Loucy (cell line): ENCODE measurements at regions not wholly inside any gene's neighbourhood (a gene's known extent, or its start where the extent isn't known, plus 50 kb on each side); places are given as distances from the start of the nearest gene placed in this dataset.

Experiments used
- H2AFZ ChIP-seq: fragments of 200-600 bp; sonication (generic); 2 replicates; pipeline ENCODE4 v1.6.0; 2016; ENCODE audit warnings: antibody characterized with exemption, mild to moderate bottlenecking, low read length, moderate library complexity
- H3F3A ChIP-seq: fragments of 200-600 bp; 2 replicates; pipeline ENCODE4 v1.6.0; 2016; ENCODE audit warnings: antibody characterized with exemption, low read depth, mild to moderate bottlenecking
- H3K27me3 ChIP-seq: fragments of 200-600 bp; sonication (generic); 2 replicates; pipeline ENCODE4 v1.6.1; 2014; ENCODE audit warnings: low read length, mild to moderate bottlenecking; ENCODE audit not compliant: insufficient read depth, poor library complexity, severe bottlenecking
- H3K36me3 ChIP-seq: fragments of 200-600 bp; sonication (generic); 2 replicates; pipeline ENCODE4 v1.6.1; 2016; ENCODE audit warnings: low read length; ENCODE audit not compliant: insufficient read depth
- H3K4me1 ChIP-seq: fragments of 200-600 bp; sonication (generic); 2 replicates; pipeline ENCODE4 v1.5.1; 2014; ENCODE audit warnings: low read length, mild to moderate bottlenecking; ENCODE audit not compliant: insufficient read depth, poor library complexity, severe bottlenecking
- H3K4me2 ChIP-seq: fragments of 200-600 bp; sonication (generic); 2 replicates; pipeline ENCODE4 v1.6.0; 2014; ENCODE audit warnings: antibody characterized with exemption, low read length, low read depth, mild to moderate bottlenecking; ENCODE audit not compliant: poor library complexity, severe bottlenecking
- H3K4me3 ChIP-seq: fragments of 200-600 bp; sonication (generic); 2 replicates; pipeline ENCODE4 v1.5.1; 2014; ENCODE audit warnings: low read length, mild to moderate bottlenecking, mixed read lengths; ENCODE audit not compliant: poor library complexity, severe bottlenecking
- H3K79me2 ChIP-seq: fragments of 200-600 bp; sonication (generic); 2 replicates; pipeline ENCODE4 v1.6.1; 2014; ENCODE audit warnings: low read length; ENCODE audit not compliant: insufficient read depth
- H3K9ac ChIP-seq: fragments of 200-600 bp; sonication (generic); 2 replicates; pipeline ENCODE4 v1.6.0; 2014; ENCODE audit warnings: mild to moderate bottlenecking, low read depth, low read length, moderate library complexity; ENCODE audit not compliant: poor library complexity, severe bottlenecking
- H3K9me2 ChIP-seq: fragments of 200-600 bp; sonication (generic); replicated peaks from 2 replicates; pipeline ENCODE4 v1.6.1; 2016; ENCODE audit warnings: low read depth, low read length, mixed read lengths
- H3K9me3 ChIP-seq: fragments of 200-600 bp; sonication (generic); 2 replicates; pipeline ENCODE4 v1.6.1; 2014; ENCODE audit warnings: mild to moderate bottlenecking, antibody characterized with exemption, low read length, low read depth; ENCODE audit not compliant: insufficient read depth
- H4K20me1 ChIP-seq: fragments of 200-600 bp; sonication (generic); 2 replicates; pipeline ENCODE4 v1.6.0; 2014; ENCODE audit warnings: antibody characterized with exemption, low read length, mild to moderate bottlenecking; ENCODE audit not compliant: insufficient read depth, poor library complexity, severe bottlenecking
- CTCF ChIP-seq: fragments of 200-600 bp; sonication (generic); conservative IDR thresholded peaks from 2 replicates; pipeline ENCODE4 v1.5.1; 2014; ENCODE audit warnings: mild to moderate bottlenecking, antibody characterized with exemption, low read length
- EZH2phosphoT487 ChIP-seq: fragments of 200-600 bp; IDR thresholded peaks from 2 replicates; pipeline ENCODE4 v1.6.1; 2018; ENCODE audit warnings: antibody characterized with exemption, mild to moderate bottlenecking, moderate library complexity, borderline replicate concordance

- no peaks in the 10 kb centered on the region for H3K27me3 ChIP-seq
- no peaks in the 10 kb centered on the region for H3K36me3 ChIP-seq
- no peak for TF ChIP-seq EZH2phosphoT487
- TF ChIP-seq CTCF = no peak
- H3K4me3 ChIP-seq = no peak overlapping the region
- no peaks in the 10 kb centered on the region for H4K20me1 ChIP-seq
- H3K9me2 ChIP-seq = no peaks in the 10 kb centered on the region
- no peaks in the 10 kb centered on the region; the same call in 1 of the 2 replicates for H3K9me3 ChIP-seq
- no peaks in the 10 kb centered on the region for H3K4me1 ChIP-seq
- H3K79me2 ChIP-seq = no peaks in the 10 kb centered on the region
- H2AFZ ChIP-seq = no peak overlapping the region
- no peaks in the 10 kb centered on the region for H3F3A ChIP-seq
- H3K4me2 ChIP-seq = no peak overlapping the region
- H3K9ac ChIP-seq = no peak overlapping the region
These were observed 320.8 kb downstream of the CBLN1 start for GRCh38 chr16:48960830-48961229.

DNA sequence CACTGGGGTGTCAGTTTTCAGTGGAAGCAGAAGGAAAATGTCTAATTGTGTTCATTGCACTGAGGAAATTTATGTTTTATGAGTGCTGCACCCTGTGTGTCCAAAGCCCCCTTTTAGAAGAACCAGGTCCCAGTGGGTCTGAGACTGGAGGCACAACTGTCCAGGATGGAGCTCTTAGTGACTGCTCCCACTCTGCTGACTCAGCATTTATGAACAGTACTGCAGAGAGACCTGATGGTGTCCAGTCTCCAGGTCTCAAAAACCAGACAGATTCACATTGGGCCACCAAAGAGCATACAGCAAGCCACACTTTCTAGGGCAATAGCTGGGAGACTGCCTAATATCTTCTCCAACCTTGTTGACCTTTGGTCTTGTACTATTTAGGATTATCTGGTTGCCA, 321.9 kb downstream of the CBLN1 start:
- no peaks in the 10 kb centered on the region for H3K27me3 ChIP-seq
- TF ChIP-seq EZH2phosphoT487 = no peak
- H3K36me3 ChIP-seq = no peaks in the 10 kb centered on the region
- no peaks in the 10 kb centered on the region for H3K4me1 ChIP-seq
- H3K9me3 ChIP-seq = no peaks in the 10 kb centered on the region; the same call in 1 of the 2 replicates
- no peaks in the 10 kb centered on the region for H3K9me2 ChIP-seq
- no peak overlapping the region for H2AFZ ChIP-seq
- H3K4me3 ChIP-seq = no peak overlapping the region
- H3K79me2 ChIP-seq = no peaks in the 10 kb centered on the region
- H3K9ac ChIP-seq = no peak overlapping the region
- H3F3A ChIP-seq = no peaks in the 10 kb centered on the region
- no peak overlapping the region for H3K4me2 ChIP-seq
- no peaks in the 10 kb centered on the region for H4K20me1 ChIP-seq

DNA sequence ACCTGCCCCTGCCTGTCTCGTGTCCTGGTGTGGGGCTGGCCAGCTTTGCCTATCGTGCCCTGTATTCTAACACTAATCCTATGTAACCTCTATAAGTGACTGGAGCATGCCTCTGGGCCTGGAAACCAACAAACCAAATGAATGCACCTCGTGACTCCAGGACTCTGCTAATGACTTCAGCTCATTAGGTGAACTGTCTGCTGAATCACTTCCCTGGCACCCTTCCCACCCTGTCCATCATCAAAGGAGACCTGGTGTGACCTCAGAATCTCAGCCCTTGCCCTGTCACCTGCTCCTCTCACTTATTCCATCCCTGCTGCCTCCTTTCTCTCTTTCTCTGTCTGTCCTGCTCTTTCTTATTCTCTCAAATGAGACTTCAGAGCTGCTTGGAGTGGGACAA, 322.4 kb downstream of the CBLN1 start:
- no peaks in the 10 kb centered on the region for H3K79me2 ChIP-seq
- no peak overlapping the region for H2AFZ ChIP-seq
- no peaks in the 10 kb centered on the region for H3K4me1 ChIP-seq
- no peaks in the 10 kb centered on the region for H4K20me1 ChIP-seq
- H3K4me3 ChIP-seq = no peak overlapping the region
- no peaks in the 10 kb centered on the region for H3K36me3 ChIP-seq
- H3K9me2 ChIP-seq = no peaks in the 10 kb centered on the region
- no peak for TF ChIP-seq CTCF
- H3K9ac ChIP-seq = no peak overlapping the region
- H3K27me3 ChIP-seq = no peaks in the 10 kb centered on the region
- no peaks in the 10 kb centered on the region; the same call in 1 of the 2 replicates for H3K9me3 ChIP-seq
- no peak overlapping the region for H3K4me2 ChIP-seq
- H3F3A ChIP-seq = no peaks in the 10 kb centered on the region

DNA sequence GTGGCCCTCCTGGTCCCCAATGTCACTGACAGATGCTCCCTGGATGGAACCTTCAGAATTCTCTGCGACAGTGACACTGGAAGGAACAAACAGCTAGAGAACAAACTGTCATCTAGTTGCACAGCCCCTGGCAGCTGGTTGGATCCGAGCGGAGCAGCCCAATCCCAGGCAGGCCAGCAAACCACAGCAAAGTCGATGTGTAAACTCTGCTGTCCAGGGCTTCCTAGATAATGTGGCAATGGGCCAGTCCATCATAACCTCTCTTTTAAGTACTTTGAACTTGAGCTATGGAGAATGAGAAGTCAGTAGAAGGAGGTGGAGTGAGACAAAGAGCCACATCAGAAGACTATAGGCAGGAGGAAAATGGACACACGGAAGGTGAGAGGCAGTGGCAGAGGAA, 323.0 kb downstream of the CBLN1 start:
- Histone ChIP-seq H3K27me3 (no peaks in the 10 kb centered on the region), H2AFZ (no peak overlapping the region), H3K4me2 (no peak overlapping the region), H4K20me1 (no peaks in the 10 kb centered on the region), H3K79me2 (no peaks in the 10 kb centered on the region), H3K36me3 (no peaks in the 10 kb centered on the region), H3K9me2 (no peaks in the 10 kb centered on the region), H3K4me1 (no peaks in the 10 kb centered on the region), H3K4me3 (no peak overlapping the region), H3F3A (no peaks in the 10 kb centered on the region), H3K9me3 (no peaks in the 10 kb centered on the region; the same call in 1 of the 2 replicates), H3K9ac (no peak overlapping the region)
- TF ChIP-seq EZH2phosphoT487 (no peak), CTCF (no peak)
